GM12878 (cell line): ENCODE measurements at regions not wholly inside any gene's neighbourhood (a gene's known extent, or its start where the extent isn't known, plus 50 kb on each side); places are given as distances from the start of the nearest gene placed in this dataset.

ENCODE experiments used
- ATAC-seq: fragments of 200-7000 bp; cut with Tn5 transposase; 3 replicates; pipeline ENCODE4 v1.9.1; 2020; ENCODE audit warnings: mild to moderate bottlenecking, moderate library complexity
- BruUV-seq: library from RNA; stranded (reverse); fragments of 400-500 nt; replicated peaks from 2 replicates; lab custom pipeline; 2021; lab: Mats Ljungman, UMichigan
- CTCF ChIA-PET: fragments of 300-600 bp; sonication (Branson Sonifier 250); formaldehyde crosslinking; extraction: SDS; loops from one replicate; lab custom pipeline; 2021; ENCODE audit warnings: inconsistent platforms; lab: Yijun Ruan, JAX
- POLR2A ChIA-PET: fragments of 350-600 bp; formaldehyde crosslinking; extraction: SDS; loops from one replicate; lab custom pipeline; 2021; ENCODE audit warnings: inconsistent platforms; lab: Charles Lee
- RAD21 ChIA-PET: fragments of 300-600 bp; sonication (Branson Sonifier 250); formaldehyde crosslinking; loops from one replicate; lab custom pipeline; 2023; ENCODE audit warnings: antibody characterized with exemption; ENCODE audit not compliant: unreplicated experiment; lab: Charles Lee
- SMC1A ChIA-PET: fragments of 300-600 bp; sonication (Branson Sonifier 250); formaldehyde crosslinking; loops from one replicate; lab custom pipeline; 2023; ENCODE audit not compliant: unreplicated experiment, uncharacterized antibody; lab: Charles Lee
- DNase-seq: peaks from one replicate; pipeline ENCODE4 v3.0.0-alpha.2; 2011; ENCODE audit warnings: low read depth, low spot score
- FAIRE-seq: peaks from 3 replicates; lab custom pipeline; 2011; peaks lifted over from hg19 to GRCh38; lab: Jason Lieb, UNC
- H2AFZ ChIP-seq: 2 replicates; pipeline ENCODE4 v1.6.0; 2011; ENCODE audit warnings: low read depth, low read length, control low read depth; ENCODE audit not compliant: control insufficient read depth
- H3K27ac ChIP-seq: 2 replicates; pipeline ENCODE4 v1.5.1; 2011; ENCODE audit warnings: control low read depth; ENCODE audit not compliant: control insufficient read depth, insufficient read depth
- H3K27me3 ChIP-seq, 2 experiments: replicated peaks in 1 of 2; 2 replicates each; pipeline versions ENCODE4 v1.6.0 to v1.6.1; 2011; ENCODE audit warnings: low read length in 1 of 2; ENCODE audit not compliant: control insufficient read depth in 2 of 2, insufficient read depth in 2 of 2
- H3K36me3 ChIP-seq, 2 experiments: 2 replicates each; pipeline ENCODE4 v1.5.1; 2011; ENCODE audit warnings: low read length in 1 of 2; ENCODE audit not compliant: control insufficient read depth in 2 of 2, insufficient read depth in 2 of 2
- H3K4me1 ChIP-seq: 2 replicates; pipeline ENCODE4 v1.6.1; 2011; ENCODE audit warnings: mild to moderate bottlenecking, low read length, moderate library complexity, mixed read lengths; ENCODE audit not compliant: control insufficient read depth, insufficient read depth
- H3K4me2 ChIP-seq: 2 replicates; pipeline ENCODE4 v1.6.0; 2011; ENCODE audit warnings: control low read depth; ENCODE audit not compliant: control insufficient read depth, insufficient read depth
- H3K4me3 ChIP-seq: fragments of 200-600 bp; sonication (generic); 2 replicates; pipeline ENCODE4 v1.5.1; 2016
- H3K79me2 ChIP-seq: 2 replicates; pipeline ENCODE4 v1.6.0; 2011; ENCODE audit warnings: low read length; ENCODE audit not compliant: control insufficient read depth, insufficient read depth
- H3K9ac ChIP-seq: 2 replicates; pipeline ENCODE4 v1.8.0; 2011; ENCODE audit warnings: low read length, control low read depth, mixed read lengths; ENCODE audit not compliant: control insufficient read depth, insufficient read depth
- H3K9me3 ChIP-seq: replicated peaks from 3 replicates; pipeline ENCODE4 v1.5.1; 2011; ENCODE audit warnings: mild to moderate bottlenecking, low read length; ENCODE audit not compliant: control insufficient read depth, insufficient read depth
- H4K20me1 ChIP-seq: 2 replicates; pipeline ENCODE4 v1.6.0; 2011; ENCODE audit not compliant: control insufficient read depth, insufficient read depth
- ASH2L ChIP-seq: fragments of 300-600, 200-600 bp; sonication (generic); IDR thresholded peaks from 2 replicates; pipeline ENCODE4 v1.6.1; 2017; ENCODE audit warnings: low read depth, mild to moderate bottlenecking, borderline replicate concordance
- BCL3 ChIP-seq: IDR thresholded peaks from 2 replicates; pipeline ENCODE4 v1.6.1; 2011; ENCODE audit warnings: borderline replicate concordance, low read depth, mild to moderate bottlenecking, moderate library complexity, low read length; ENCODE audit not compliant: insufficient read depth, poor library complexity, severe bottlenecking
- BMI1 ChIP-seq: fragments of 450-650 bp; IDR thresholded peaks from 2 replicates; pipeline ENCODE4 v1.6.1; 2016; ENCODE audit warnings: mild to moderate bottlenecking, moderate library complexity, borderline replicate concordance
- BRCA1 ChIP-seq: IDR thresholded peaks from 2 replicates; pipeline ENCODE4 v1.6.1; 2011; ENCODE audit warnings: low read depth, low read length, improper control_type of control experiment
- CHD1 ChIP-seq: IDR thresholded peaks from 2 replicates; pipeline ENCODE4 v1.6.1; 2012; ENCODE audit warnings: low read depth, low read length, improper control_type of control experiment
- CHD2 ChIP-seq: IDR thresholded peaks from 2 replicates; pipeline ENCODE4 v1.6.1; 2011; ENCODE audit warnings: low read depth, low read length, improper control_type of control experiment, borderline replicate concordance
- E4F1 ChIP-seq: fragments of 450-650 bp; IDR thresholded peaks from 2 replicates; pipeline ENCODE4 v1.6.1; 2018; ENCODE audit warnings: borderline replicate concordance, mild to moderate bottlenecking; ENCODE audit not compliant: partially characterized antibody
- EED ChIP-seq: sonication (generic); IDR thresholded peaks from 2 replicates; pipeline ENCODE4 v1.6.1; 2016; ENCODE audit warnings: antibody characterized with exemption, low read depth
- FOXK2 ChIP-seq: fragments of 450-650 bp; IDR thresholded peaks from 2 replicates; pipeline ENCODE4 v1.6.1; 2017; ENCODE audit warnings: mild to moderate bottlenecking, moderate library complexity
- JUNB ChIP-seq: IDR thresholded peaks from 2 replicates; pipeline ENCODE4 v1.6.1; 2016; ENCODE audit warnings: antibody characterized with exemption, mild to moderate bottlenecking
- LARP7 ChIP-seq: fragments of 450-650 bp; IDR thresholded peaks from 2 replicates; pipeline ENCODE4 v1.6.1; 2017; ENCODE audit warnings: mild to moderate bottlenecking
- NFIC ChIP-seq: IDR thresholded peaks from 2 replicates; pipeline ENCODE4 v1.6.1; 2012; ENCODE audit warnings: low read depth, mild to moderate bottlenecking, inconsistent platforms, low read length, moderate library complexity
- NFYB ChIP-seq: IDR thresholded peaks from 2 replicates; pipeline ENCODE4 v1.6.1; 2011; ENCODE audit warnings: low read depth, mild to moderate bottlenecking, low read length, improper control_type of control experiment, moderate library complexity; ENCODE audit not compliant: insufficient read depth
- RB1 ChIP-seq: fragments of 450-650 bp; formaldehyde crosslinking; IDR thresholded peaks from 2 replicates; pipeline ENCODE4 v1.6.1; 2017; ENCODE audit warnings: mild to moderate bottlenecking, borderline replicate concordance
- SREBF2 ChIP-seq: IDR thresholded peaks from 2 replicates; pipeline ENCODE4 v1.6.1; 2012; ENCODE audit warnings: mild to moderate bottlenecking, low read length
- TARDBP ChIP-seq: IDR thresholded peaks from 2 replicates; pipeline ENCODE4 v1.6.1; 2016; ENCODE audit warnings: borderline replicate concordance
- ZBED1 ChIP-seq: IDR thresholded peaks from 2 replicates; pipeline ENCODE4 v1.6.1; 2016; ENCODE audit warnings: borderline replicate concordance
- ZNF207 ChIP-seq: fragments of 450-650 bp; IDR thresholded peaks from 2 replicates; pipeline ENCODE4 v1.6.1; 2014; ENCODE audit warnings: antibody characterized with exemption, mild to moderate bottlenecking, borderline replicate concordance
- ZSCAN29 ChIP-seq: fragments of 450-650 bp; IDR thresholded peaks from 2 replicates; pipeline ENCODE4 v1.6.1; 2017; ENCODE audit warnings: mild to moderate bottlenecking, moderate library complexity
- WGBS: methylation state at CpG from one replicate; pipeline ENCODE4 v1.1.6; 2016; ENCODE audit warnings: low lambda C conversion rate; ENCODE audit not compliant: insufficient replicate concordance, insufficient coverage; ENCODE audit errors: missing lambda C conversion rate; 5-methylcytosine and 5-hydroxymethylcytosine counted together
- in situ Hi-C: fragments of 300-500 bp; cut with MboI; formaldehyde crosslinking; loops from 9 replicates; pipeline ENCODE4 v1.14.3; 2018; ENCODE audit warnings: mixed read lengths
- intact Hi-C: fragments of 100-400 bp; cut with micrococcal nuclease; formaldehyde crosslinking; loops from one replicate; pipeline ENCODE4 v1.14.2; 2022; ENCODE audit not compliant: unreplicated experiment

GRCh38 chr18:46377557-46377956 is 273.4 kb downstream of the HAUS1 start (continued):
- TF ChIP-seq ZSCAN29, result no peak

GRCh38 chr18:46378126-46378863 is 274.1 kb downstream of the HAUS1 start:
- ATAC-seq (no peak), DNase-seq (no peak), FAIRE-seq (no peak)
- RAD21 ChIA-PET, result no interaction called here
- Histone ChIP-seq H3K4me3 (no peak overlapping the region), H2AFZ (no peak overlapping the region), H3K36me3 (no peaks in the 10 kb centered on the region), H3K4me2 (no peak overlapping the region), H3K79me2 (no peaks in the 10 kb centered on the region), H4K20me1 (no peaks in the 10 kb centered on the region), H3K4me1 (no peaks in the 10 kb centered on the region), H3K27me3 (peaks cover 0 to 2% of the 10 kb centered on the region in 2 experiments; a peak in 1 of 4 replicates), H3K9ac (no peak overlapping the region), H3K27ac (no peak overlapping the region), H3K9me3 (no peaks in the 10 kb centered on the region)
- WGBS, result 40% methylated on average over 12 of the region's 12 CpGs
- BruUV-seq, result no TSS peak
- in situ Hi-C loops, result no loop called here
- CTCF ChIA-PET, result no interaction called here
- TF ChIP-seq SREBF2 (no peak), NFIC (no peak), ZBED1 (no peak), LARP7 (no peak), TARDBP (no peak), BMI1 (no peak), BCL3 (no peak), JUNB (no peak), CHD2 (no peak), ASH2L (no peak), BRCA1 (no peak), EED (no peak), ZNF207 (no peak), CHD1 (no peak), FOXK2 (no peak), NFYB (no peak), E4F1 (no peak), RB1 (no peak)
- SMC1A ChIA-PET, result no interaction called here
- POLR2A ChIA-PET, result no interaction called here
- intact Hi-C loops, result no loop called here
